ENCODE measurements at regions not wholly inside any gene's neighbourhood (a gene's known extent, or its start where the extent isn't known, plus 50 kb on each side); places are given as distances from the start of the nearest gene placed in this dataset.

DNA sequence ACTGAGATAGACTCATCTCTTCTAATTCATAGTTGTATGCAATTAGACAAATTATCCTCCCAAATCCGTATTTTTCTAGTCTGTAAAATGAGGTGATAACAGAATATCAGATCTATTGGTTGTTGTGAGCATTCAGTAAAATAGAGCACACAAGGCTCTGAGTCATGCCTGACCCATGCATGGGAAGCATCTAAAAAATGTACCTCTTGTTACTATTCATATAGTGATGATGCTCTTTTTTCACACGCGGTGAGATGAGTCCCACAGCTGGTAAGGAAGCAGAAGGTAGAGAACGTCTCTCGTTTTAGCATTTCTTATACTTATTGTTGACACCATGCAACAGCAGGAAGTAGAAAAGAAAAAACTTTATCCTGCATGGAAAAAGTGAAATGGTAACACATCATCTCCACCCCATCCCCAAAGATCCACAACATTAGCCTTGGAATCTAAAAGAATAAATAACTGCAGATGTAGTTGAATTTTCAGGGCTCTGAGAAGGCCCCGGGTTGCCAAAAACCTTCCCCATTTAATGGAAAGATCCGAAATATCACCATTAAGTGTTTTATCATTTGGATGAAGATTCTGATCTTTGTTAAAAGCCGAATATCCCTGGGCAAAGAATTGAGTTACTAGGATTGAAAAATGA lies 215.6 kb downstream of the TMEM114 start:
- peak; percentile 2 for DNase-seq (ENCODE audit: low read depth)

GRCh38 chr16:8373676-8374431 lies 216.5 kb downstream of the TMEM114 start:
- no peak for DNase-seq (ENCODE audit: low read depth)

GRCh38 chr16:8372141-8372540 lies 218.2 kb downstream of the TMEM114 start:
- no peak for DNase-seq (ENCODE audit: low read depth)

DNA sequence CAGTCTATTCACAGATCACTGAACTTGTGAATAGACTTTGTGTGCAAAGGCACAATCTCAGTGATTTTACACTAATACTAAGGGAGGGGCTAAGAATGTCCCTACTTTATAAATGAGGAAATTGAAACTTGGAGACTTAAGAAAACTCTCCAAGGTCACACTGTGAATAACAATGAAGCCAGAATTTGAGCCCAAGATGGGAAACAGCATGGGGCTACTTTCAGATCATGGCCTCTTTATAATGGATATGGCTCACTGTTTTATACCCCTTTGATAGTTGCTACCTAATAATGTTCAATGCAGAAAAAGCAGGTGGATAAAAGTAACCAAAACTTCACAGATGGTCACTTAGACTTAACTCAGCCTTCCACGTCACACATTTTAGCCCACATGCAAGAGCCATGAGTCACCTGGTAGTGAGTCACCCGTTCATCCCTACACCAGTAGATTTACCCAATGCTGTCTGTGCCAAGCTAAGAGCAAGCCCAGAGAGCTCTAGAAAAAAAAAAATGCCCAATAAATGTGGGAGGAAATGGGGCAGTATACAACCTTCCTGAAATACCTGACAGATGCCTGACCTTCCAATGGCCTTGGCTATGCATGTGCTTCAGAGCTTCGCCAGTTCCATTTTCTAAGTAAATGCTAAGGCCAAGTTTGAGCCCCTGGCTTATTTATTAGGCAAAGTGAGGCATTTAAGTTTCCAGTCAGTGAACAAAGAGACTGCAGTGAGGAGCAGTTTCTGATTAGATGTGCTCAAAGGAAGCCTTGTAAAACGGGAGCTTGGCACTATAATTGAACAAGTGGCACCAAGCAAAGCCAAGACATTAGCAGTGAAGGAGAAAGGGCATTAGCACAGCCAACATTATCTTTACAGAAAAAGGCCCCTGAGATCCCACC lies 219.7 kb downstream of the TMEM114 start:
- DNase-seq (ENCODE audit: low read depth): peak; percentile 32

GRCh38 chr16:8358937-8359336 lies 231.4 kb downstream of the TMEM114 start:
- no peak for DNase-seq (ENCODE audit: low read depth)

GRCh38 chr16:8355675-8356074 lies 234.6 kb downstream of the TMEM114 start:
- no peak for DNase-seq (ENCODE audit: low read depth)

- DNase-seq (ENCODE audit: low read depth): peak; percentile 2
Observed at GRCh38 chr16:8346294-8346693, 244.0 kb downstream of the TMEM114 start.

DNA sequence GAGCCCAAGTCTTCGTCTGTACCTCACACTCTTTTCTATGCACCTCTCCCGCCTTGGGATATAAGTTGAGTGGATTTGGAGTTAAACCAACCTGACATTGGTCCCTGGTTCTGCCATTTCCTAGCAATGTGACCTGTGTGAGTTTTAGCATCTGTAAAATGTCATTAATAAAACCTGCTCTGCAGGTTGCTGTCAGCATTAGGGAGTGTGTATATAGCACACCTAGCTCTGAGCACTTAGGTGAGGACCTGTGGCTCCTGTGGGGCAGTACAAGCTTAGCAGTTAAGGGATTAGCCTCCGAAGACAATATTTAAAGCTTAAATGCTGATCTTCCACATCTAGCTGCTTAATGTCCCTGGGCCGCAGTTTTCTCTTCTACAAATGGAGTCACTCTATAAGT lies 248.0 kb downstream of the TMEM114 start:
- DNase-seq (ENCODE audit: low read depth): no peak

- no peak for DNase-seq (ENCODE audit: low read depth)
Observed at GRCh38 chr16:8330761-8331160, 259.6 kb downstream of the TMEM114 start.

- DNase-seq (ENCODE audit: low read depth): no peak
Observed at GRCh38 chr16:8326232-8326631, 264.1 kb downstream of the TMEM114 start.

GRCh38 chr16:8323153-8323552 lies 267.2 kb downstream of the TMEM114 start:
- DNase-seq (ENCODE audit: low read depth): no peak

DNA sequence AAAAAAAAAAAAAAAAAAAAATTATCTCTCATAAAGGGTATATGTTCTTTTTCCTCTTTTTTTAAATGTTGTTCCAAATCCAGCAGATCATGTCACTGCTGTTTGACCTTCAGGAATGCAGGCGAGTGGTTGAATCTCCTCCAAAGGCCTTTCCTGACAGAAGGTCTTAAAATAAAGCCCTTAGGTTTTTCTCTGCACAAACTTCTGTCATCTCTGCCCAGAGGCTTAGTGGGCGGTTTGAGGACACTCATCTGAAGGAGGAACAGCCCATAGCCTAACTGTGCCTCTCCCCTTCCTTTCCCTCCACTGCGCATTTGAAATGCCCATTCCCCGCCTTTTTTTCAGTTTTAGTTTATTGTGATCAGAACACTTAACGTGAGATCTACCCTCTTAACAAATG lies 270.2 kb downstream of the TMEM114 start:
- DNase-seq (ENCODE audit: low read depth): no peak

- no peak for DNase-seq (ENCODE audit: low read depth)
Observed at GRCh38 chr16:8310816-8311215, 279.5 kb downstream of the TMEM114 start.

DNA sequence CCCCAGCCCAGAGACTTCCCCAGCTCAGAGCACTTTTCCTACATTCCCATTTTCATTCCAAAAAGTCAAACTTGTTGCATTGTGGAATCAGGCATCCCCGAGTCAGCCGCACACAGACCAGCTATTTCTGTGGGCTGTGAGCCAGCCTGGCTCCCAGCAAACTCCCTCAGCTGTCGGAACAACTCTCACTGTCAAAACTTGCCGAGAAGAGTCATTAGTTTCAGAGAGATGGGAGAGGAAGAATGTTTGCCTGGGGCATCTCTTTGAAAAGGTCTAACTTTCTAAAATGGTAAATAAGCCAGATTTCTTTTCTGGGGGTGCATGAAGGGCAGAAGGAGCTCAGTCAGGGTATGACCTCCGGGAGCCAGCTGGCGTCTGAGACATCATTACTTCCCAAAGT lies 280.0 kb downstream of the TMEM114 start:
- DNase-seq (ENCODE audit: low read depth): no peak

DNA sequence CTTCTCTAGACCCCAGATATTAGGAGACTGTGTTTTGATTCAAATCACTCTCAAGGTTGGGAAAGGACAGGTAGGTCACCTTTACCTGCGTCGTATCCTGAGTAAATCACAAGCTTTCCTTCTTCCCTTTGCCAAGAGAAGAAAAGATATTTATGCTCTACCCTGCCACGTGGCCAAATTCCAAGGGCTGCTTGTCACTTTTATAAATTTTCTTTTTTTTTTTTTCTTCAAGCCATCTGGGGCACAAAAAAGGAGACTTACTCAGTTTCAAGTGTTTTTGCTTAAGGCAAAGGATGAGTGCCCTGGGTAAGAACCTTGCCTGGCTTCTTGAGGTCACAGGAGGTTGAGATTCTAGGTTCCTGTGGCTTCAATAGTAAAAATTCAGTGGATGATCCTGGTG lies 285.1 kb downstream of the TMEM114 start:
- DNase-seq (ENCODE audit: low read depth): no peak

GRCh38 chr16:8299635-8300034 lies 290.7 kb downstream of the TMEM114 start:
- DNase-seq (ENCODE audit: low read depth): no peak

DNA sequence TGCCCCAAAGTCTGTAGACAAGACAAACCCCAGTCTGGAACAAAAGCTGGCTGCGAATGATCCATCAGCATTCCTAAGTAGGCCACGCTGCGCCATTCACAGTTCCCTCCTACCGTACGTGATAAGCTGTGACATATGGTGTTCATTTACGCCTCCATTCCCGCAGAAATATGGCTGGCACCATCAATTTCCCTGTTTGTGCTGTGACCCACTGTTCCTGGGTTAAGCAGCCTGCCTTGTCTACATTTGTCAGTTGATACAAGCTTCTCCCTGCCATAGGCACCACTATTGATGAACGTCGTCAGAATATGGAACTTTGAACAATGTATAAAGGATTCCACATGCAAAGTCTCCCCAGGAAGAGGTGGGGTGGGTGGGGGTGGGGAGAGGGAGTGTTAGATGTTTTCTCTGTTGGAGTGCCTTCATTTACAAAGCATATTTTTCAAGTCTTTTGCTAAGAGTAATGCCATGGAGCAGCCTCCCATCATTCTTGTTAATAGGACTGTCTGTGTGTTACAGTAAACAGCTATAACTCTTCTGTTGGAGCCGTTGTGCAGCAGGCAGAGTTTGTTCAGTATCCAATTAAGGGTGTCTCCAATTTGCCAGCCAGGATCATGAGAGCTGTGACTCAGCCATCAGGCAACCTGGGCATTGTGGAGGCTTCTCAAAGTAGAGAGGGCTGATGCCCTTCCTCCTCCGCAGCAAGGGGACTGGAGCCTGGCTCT lies 294.6 kb downstream of the TMEM114 start:
- DNase-seq (ENCODE audit: low read depth): no peak

- no peak for DNase-seq (ENCODE audit: low read depth)
Observed at GRCh38 chr16:8293413-8293812, 296.9 kb downstream of the TMEM114 start.

DNA sequence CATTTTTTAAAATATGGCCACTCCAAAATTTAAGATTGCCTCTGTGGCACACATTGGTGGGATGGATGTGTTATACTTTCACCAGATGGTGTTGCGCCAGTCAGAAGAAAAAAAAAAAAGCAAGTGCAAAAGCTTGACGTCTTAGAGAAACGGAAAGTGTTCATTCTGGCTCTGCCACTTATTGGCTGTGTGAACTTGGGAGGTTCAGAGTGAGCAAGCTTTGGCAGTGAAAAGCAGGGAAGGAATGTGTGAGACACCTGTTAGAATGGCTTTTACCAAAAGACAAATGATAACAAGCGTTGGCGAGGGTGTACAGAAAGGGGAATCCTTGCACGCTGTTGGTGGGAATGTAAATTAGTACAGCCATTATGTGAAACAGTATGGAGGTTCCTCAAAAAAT lies 298.0 kb downstream of the TMEM114 start:
- DNase-seq (ENCODE audit: low read depth): no peak

DNA sequence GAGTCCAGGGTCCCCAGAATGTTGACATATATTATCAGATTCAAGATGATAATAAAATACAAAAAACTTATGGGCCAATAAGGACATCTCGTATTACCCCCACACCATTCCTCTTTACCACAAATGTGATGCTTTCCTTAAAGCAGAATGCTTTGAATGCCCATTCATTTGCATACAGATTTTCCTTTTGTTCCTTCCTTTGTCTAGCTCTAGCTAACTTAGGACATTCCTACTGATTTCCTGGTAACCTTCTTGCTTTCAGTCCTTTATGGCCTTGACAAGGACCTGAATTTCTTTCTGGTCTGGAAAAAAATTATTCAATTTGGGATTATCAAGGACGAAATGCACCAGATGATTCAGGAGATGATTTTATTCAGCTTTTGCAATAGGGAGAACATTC lies 304.0 kb downstream of the TMEM114 start:
- no peak for DNase-seq (ENCODE audit: low read depth)

- DNase-seq (ENCODE audit: low read depth): no peak
Observed at GRCh38 chr16:8283195-8283594, 307.1 kb downstream of the TMEM114 start.

DNA sequence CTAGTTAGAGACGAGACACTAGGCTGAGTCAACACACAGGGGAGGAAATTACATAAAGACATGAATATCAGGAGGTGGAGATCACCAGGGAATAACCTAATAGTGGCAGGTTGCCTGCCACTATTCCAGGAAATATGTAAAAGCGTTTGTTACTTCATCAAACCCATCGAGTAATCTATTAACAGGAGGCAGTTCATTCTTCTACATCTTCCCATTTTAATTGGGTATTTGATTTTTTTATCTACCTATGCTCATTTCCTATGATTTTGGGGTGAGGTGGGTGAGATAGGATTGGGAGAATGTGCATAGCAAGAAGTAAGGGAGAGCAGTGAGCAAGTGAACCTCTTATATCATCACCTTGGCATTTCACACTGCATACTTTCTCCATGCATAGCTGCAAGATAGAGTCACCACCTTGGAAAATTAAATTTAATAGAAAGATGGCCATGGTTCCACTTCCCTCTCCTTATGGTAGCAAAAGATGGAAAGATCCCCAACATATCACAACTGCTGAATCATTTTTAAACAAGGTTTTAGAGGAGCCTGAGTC lies 312.2 kb downstream of the TMEM114 start:
- no peak for DNase-seq (ENCODE audit: low read depth)

All from iris pigment epithelial cell (primary cell).